ENCODE measurements at regions not wholly inside any gene's neighbourhood (a gene's known extent, or its start where the extent isn't known, plus 50 kb on each side); places are given as distances from the start of the nearest gene placed in this dataset.

- H3K27ac ChIP-seq (ENCODE audit: insufficient read depth in 1 of 2, low read depth in 1 of 2, low read length in 2 of 2, poor library complexity in 1 of 2, severe bottlenecking in 2 of 2): no peak overlapping the region
- ChIA-PET POLR2A (no interaction called here), CTCF (no interaction called here)
- H3K36me3 ChIP-seq (ENCODE audit: control insufficient read depth in 4 of 4, insufficient read depth in 4 of 4, low read length in 3 of 4): no peaks in the 10 kb centered on the region
- 94% methylated on average over 5 of the region's 7 CpGs for WGBS (ENCODE audit: insufficient coverage)
- H3K27me3 ChIP-seq (replicated peaks in 2 of 5; ENCODE audit: control insufficient read depth in 4 of 5, insufficient read depth in 5 of 5, low read length in 4 of 5): peaks cover 0 to 5% (median 0%) of the 10 kb centered on the region in 5 experiments
- H3K4me3 ChIP-seq (ENCODE audit: control insufficient read depth in 1 of 7, extremely low read depth in 1 of 7, insufficient read depth in 4 of 7, low read depth in 2 of 7, low read length in 6 of 7): no peak overlapping the region
- no peaks in the 10 kb centered on the region for H3K9me3 ChIP-seq (ENCODE audit: control extremely low read depth in 1 of 5, control insufficient read depth in 4 of 5, insufficient read depth in 2 of 5, low read depth in 1 of 5, low read length in 4 of 5)
- DNase-seq: no peak
- peaks cover 3 to 28% (median 18%) of the 10 kb centered on the region in 4 experiments for H3K4me1 ChIP-seq (ENCODE audit: control extremely low read depth in 1 of 4, control insufficient read depth in 4 of 4, insufficient read depth in 4 of 4, low read length in 3 of 4)
Observed at GRCh38 chr20:57899554-57899953, 189.7 kb upstream of the PMEPA1 start.

- Histone ChIP-seq H3K4me1 (ENCODE audit: control extremely low read depth in 1 of 4, control insufficient read depth in 4 of 4, insufficient read depth in 4 of 4, low read length in 3 of 4) (peaks cover 0 to 20% (median 12%) of the 10 kb centered on the region in 4 experiments), H3K9me3 (ENCODE audit: control extremely low read depth in 1 of 5, control insufficient read depth in 4 of 5, insufficient read depth in 2 of 5, low read depth in 1 of 5, low read length in 4 of 5) (no peaks in the 10 kb centered on the region), H3K27ac (ENCODE audit: insufficient read depth in 1 of 2, low read depth in 1 of 2, low read length in 2 of 2, poor library complexity in 1 of 2, severe bottlenecking in 2 of 2) (no peak overlapping the region), H3K4me3 (ENCODE audit: control insufficient read depth in 1 of 7, extremely low read depth in 1 of 7, insufficient read depth in 4 of 7, low read depth in 2 of 7, low read length in 6 of 7) (no peak overlapping the region), H3K36me3 (ENCODE audit: control insufficient read depth in 4 of 4, insufficient read depth in 4 of 4, low read length in 3 of 4) (no peaks in the 10 kb centered on the region), H3K27me3 (replicated peaks in 2 of 5; ENCODE audit: control insufficient read depth in 4 of 5, insufficient read depth in 5 of 5, low read length in 4 of 5) (peaks cover 0 to 5% (median 0%) of the 10 kb centered on the region in 5 experiments)
- DNase-seq: no peak
- CTCF ChIA-PET: interaction anchor here (2.0 kb wide), 1 partner anchor 9 kb away, joined by 8 read pairs; no protein-coding TSS in a partner anchor
- POLR2A ChIA-PET: interaction anchor here (0.5 kb wide), 1 partner anchor 352 kb away, joined by 3 read pairs; no protein-coding TSS in a partner anchor
- WGBS (ENCODE audit: insufficient coverage): 100% methylated on average over 3 of the region's 4 CpGs
Observed at GRCh38 chr20:57898332-57898731, 188.5 kb upstream of the PMEPA1 start.

DNA sequence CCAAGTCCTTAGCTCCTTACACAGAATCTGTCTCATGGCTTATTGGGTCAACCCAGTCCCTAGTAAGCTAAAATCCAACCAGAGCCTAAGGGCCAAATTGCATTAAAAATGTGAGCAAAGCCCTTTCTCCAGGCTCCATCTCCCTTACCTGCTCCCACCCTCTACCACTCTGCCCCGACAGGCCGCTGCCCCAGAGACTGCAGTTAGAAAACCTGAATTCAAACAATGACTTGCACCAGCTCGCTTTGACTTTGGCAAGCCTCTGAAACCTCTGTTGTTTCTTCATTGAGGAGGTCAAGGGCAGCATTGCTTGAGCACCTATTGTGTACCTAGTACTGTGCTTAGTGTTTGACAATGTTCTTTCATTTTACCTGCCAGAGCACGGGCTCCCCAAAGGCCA, 188.1 kb upstream of the PMEPA1 start:
- 97% methylated on average over 4 of the region's 4 CpGs for WGBS (ENCODE audit: insufficient coverage)
- CTCF ChIA-PET: interaction anchor here (2.0 kb wide), 1 partner anchor 10 kb away, joined by 8 read pairs; no protein-coding TSS in a partner anchor
- Histone ChIP-seq H3K27me3 (replicated peaks in 2 of 5; ENCODE audit: control insufficient read depth in 4 of 5, insufficient read depth in 5 of 5, low read length in 4 of 5) (peaks cover 0 to 3% (median 0%) of the 10 kb centered on the region in 5 experiments), H3K27ac (ENCODE audit: insufficient read depth in 1 of 2, low read depth in 1 of 2, low read length in 2 of 2, poor library complexity in 1 of 2, severe bottlenecking in 2 of 2) (no peak overlapping the region), H3K4me3 (ENCODE audit: control insufficient read depth in 1 of 7, extremely low read depth in 1 of 7, insufficient read depth in 4 of 7, low read depth in 2 of 7, low read length in 6 of 7) (no peak overlapping the region), H3K36me3 (ENCODE audit: control insufficient read depth in 4 of 4, insufficient read depth in 4 of 4, low read length in 3 of 4) (no peaks in the 10 kb centered on the region), H3K9me3 (ENCODE audit: control extremely low read depth in 1 of 5, control insufficient read depth in 4 of 5, insufficient read depth in 2 of 5, low read depth in 1 of 5, low read length in 4 of 5) (no peaks in the 10 kb centered on the region), H3K4me1 (ENCODE audit: control extremely low read depth in 1 of 4, control insufficient read depth in 4 of 4, insufficient read depth in 4 of 4, low read length in 3 of 4) (peaks cover 0 to 18% (median 11%) of the 10 kb centered on the region in 4 experiments)
- no peak for DNase-seq
- POLR2A ChIA-PET: interaction anchor here (0.5 kb wide), 1 partner anchor 352 kb away, joined by 3 read pairs; no protein-coding TSS in a partner anchor

- ChIA-PET POLR2A (interaction anchor here (0.5 kb wide), 1 partner anchor 351 kb away, joined by 3 read pairs; no protein-coding TSS in a partner anchor), CTCF (interaction anchor here (2.0 kb wide), 1 partner anchor 10 kb away, joined by 8 read pairs; no protein-coding TSS in a partner anchor)
- H3K9me3 ChIP-seq (ENCODE audit: control extremely low read depth in 1 of 5, control insufficient read depth in 4 of 5, insufficient read depth in 2 of 5, low read depth in 1 of 5, low read length in 4 of 5): no peaks in the 10 kb centered on the region
- H3K27ac ChIP-seq (ENCODE audit: insufficient read depth in 1 of 2, low read depth in 1 of 2, low read length in 2 of 2, poor library complexity in 1 of 2, severe bottlenecking in 2 of 2): no peak overlapping the region
- H3K36me3 ChIP-seq (ENCODE audit: control insufficient read depth in 4 of 4, insufficient read depth in 4 of 4, low read length in 3 of 4): no peaks in the 10 kb centered on the region
- no peak for DNase-seq
- H3K27me3 ChIP-seq (replicated peaks in 2 of 5; ENCODE audit: control insufficient read depth in 4 of 5, insufficient read depth in 5 of 5, low read length in 4 of 5): peaks cover 0 to 3% (median 0%) of the 10 kb centered on the region in 5 experiments
- H3K4me3 ChIP-seq (ENCODE audit: control insufficient read depth in 1 of 7, extremely low read depth in 1 of 7, insufficient read depth in 4 of 7, low read depth in 2 of 7, low read length in 6 of 7): no peak overlapping the region
- 97% methylated on average over 9 of the region's 18 CpGs for WGBS (ENCODE audit: insufficient coverage)
- H3K4me1 ChIP-seq (ENCODE audit: control extremely low read depth in 1 of 4, control insufficient read depth in 4 of 4, insufficient read depth in 4 of 4, low read length in 3 of 4): peaks cover 0 to 13% (median 7%) of the 10 kb centered on the region in 4 experiments
Observed at GRCh38 chr20:57897156-57897874, 187.5 kb upstream of the PMEPA1 start.

- Histone ChIP-seq H3K9me3 (ENCODE audit: control extremely low read depth in 1 of 5, control insufficient read depth in 4 of 5, insufficient read depth in 2 of 5, low read depth in 1 of 5, low read length in 4 of 5) (no peaks in the 10 kb centered on the region), H3K27me3 (replicated peaks in 2 of 5; ENCODE audit: control insufficient read depth in 4 of 5, insufficient read depth in 5 of 5, low read length in 4 of 5) (peaks cover 0 to 3% (median 0%) of the 10 kb centered on the region in 5 experiments), H3K4me1 (ENCODE audit: control extremely low read depth in 1 of 4, control insufficient read depth in 4 of 4, insufficient read depth in 4 of 4, low read length in 3 of 4) (peaks cover 0 to 12% (median 5%) of the 10 kb centered on the region in 4 experiments), H3K27ac (ENCODE audit: insufficient read depth in 1 of 2, low read depth in 1 of 2, low read length in 2 of 2, poor library complexity in 1 of 2, severe bottlenecking in 2 of 2) (no peak overlapping the region), H3K36me3 (ENCODE audit: control insufficient read depth in 4 of 4, insufficient read depth in 4 of 4, low read length in 3 of 4) (no peaks in the 10 kb centered on the region), H3K4me3 (ENCODE audit: control insufficient read depth in 1 of 7, extremely low read depth in 1 of 7, insufficient read depth in 4 of 7, low read depth in 2 of 7, low read length in 6 of 7) (no peak overlapping the region)
- POLR2A ChIA-PET: no interaction called here
- DNase-seq: no peak
- 81% methylated on average over 6 of the region's 6 CpGs for WGBS (ENCODE audit: insufficient coverage)
- CTCF ChIA-PET: no interaction called here
Observed at GRCh38 chr20:57896563-57896962, 186.7 kb upstream of the PMEPA1 start.

GRCh38 chr20:57896017-57896416, 186.2 kb upstream of the PMEPA1 start:
- Histone ChIP-seq H3K9me3 (ENCODE audit: control extremely low read depth in 1 of 5, control insufficient read depth in 4 of 5, insufficient read depth in 2 of 5, low read depth in 1 of 5, low read length in 4 of 5) (no peaks in the 10 kb centered on the region), H3K4me1 (ENCODE audit: control extremely low read depth in 1 of 4, control insufficient read depth in 4 of 4, insufficient read depth in 4 of 4, low read length in 3 of 4) (peaks cover 0 to 12% (median 5%) of the 10 kb centered on the region in 4 experiments), H3K27me3 (replicated peaks in 2 of 5; ENCODE audit: control insufficient read depth in 4 of 5, insufficient read depth in 5 of 5, low read length in 4 of 5) (peaks cover 0 to 3% (median 0%) of the 10 kb centered on the region in 5 experiments), H3K4me3 (ENCODE audit: control insufficient read depth in 1 of 7, extremely low read depth in 1 of 7, insufficient read depth in 4 of 7, low read depth in 2 of 7, low read length in 6 of 7) (no peak overlapping the region), H3K27ac (ENCODE audit: insufficient read depth in 1 of 2, low read depth in 1 of 2, low read length in 2 of 2, poor library complexity in 1 of 2, severe bottlenecking in 2 of 2) (no peak overlapping the region), H3K36me3 (ENCODE audit: control insufficient read depth in 4 of 4, insufficient read depth in 4 of 4, low read length in 3 of 4) (no peaks in the 10 kb centered on the region)
- POLR2A ChIA-PET: no interaction called here
- DNase-seq: no peak
- WGBS (ENCODE audit: insufficient coverage): 98% methylated on average over 8 of the region's 8 CpGs
- CTCF ChIA-PET: no interaction called here

- H3K36me3 ChIP-seq (ENCODE audit: control insufficient read depth in 4 of 4, insufficient read depth in 4 of 4, low read length in 3 of 4): no peaks in the 10 kb centered on the region
- no peaks in the 10 kb centered on the region for H3K9me3 ChIP-seq (ENCODE audit: control extremely low read depth in 1 of 5, control insufficient read depth in 4 of 5, insufficient read depth in 2 of 5, low read depth in 1 of 5, low read length in 4 of 5)
- no peak for DNase-seq
- H3K4me1 ChIP-seq (ENCODE audit: control extremely low read depth in 1 of 4, control insufficient read depth in 4 of 4, insufficient read depth in 4 of 4, low read length in 3 of 4): peaks cover 0 to 10% (median 4%) of the 10 kb centered on the region in 4 experiments
- no peak overlapping the region for H3K27ac ChIP-seq (ENCODE audit: insufficient read depth in 1 of 2, low read depth in 1 of 2, low read length in 2 of 2, poor library complexity in 1 of 2, severe bottlenecking in 2 of 2)
- POLR2A ChIA-PET: no interaction called here
- CTCF ChIA-PET: no interaction called here
- peaks cover 0 to 1% (median 0%) of the 10 kb centered on the region in 5 experiments for H3K27me3 ChIP-seq (replicated peaks in 2 of 5; ENCODE audit: control insufficient read depth in 4 of 5, insufficient read depth in 5 of 5, low read length in 4 of 5)
- H3K4me3 ChIP-seq (ENCODE audit: control insufficient read depth in 1 of 7, extremely low read depth in 1 of 7, insufficient read depth in 4 of 7, low read depth in 2 of 7, low read length in 6 of 7): no peak overlapping the region
- 97% methylated on average over 9 of the region's 9 CpGs for WGBS (ENCODE audit: insufficient coverage)
Observed at GRCh38 chr20:57895161-57895855, 185.5 kb upstream of the PMEPA1 start.

Measured in common myeloid progenitor, CD34-positive (primary cell).